Osteocyte (in vitro differentiated cells): ENCODE measurements at regions not wholly inside any gene's neighbourhood (a gene's known extent, or its start where the extent isn't known, plus 50 kb on each side); places are given as distances from the start of the nearest gene placed in this dataset.

Experiments used
- DNase-seq: peaks from one replicate; pipeline ENCODE4 v3.0.0; 2021; ENCODE audit warnings: mixed read lengths; ENCODE audit not compliant: unreplicated experiment; ENCODE audit errors: extremely low spot score
- H3K27ac Mint-ChIP-seq: one replicate; pipeline ENCODE4 v1.8.0; 2021; ENCODE audit warnings: mild to moderate bottlenecking, mixed read lengths; ENCODE audit not compliant: unreplicated experiment
- H3K27me3 Mint-ChIP-seq: one replicate; pipeline ENCODE4 v1.8.0; 2021; ENCODE audit warnings: mixed read lengths; ENCODE audit not compliant: unreplicated experiment
- H3K36me3 Mint-ChIP-seq: one replicate; pipeline ENCODE4 v1.8.0; 2021; ENCODE audit warnings: mixed read lengths; ENCODE audit not compliant: unreplicated experiment
- H3K4me1 Mint-ChIP-seq: one replicate; pipeline ENCODE4 v1.8.0; 2021; ENCODE audit warnings: mixed read lengths; ENCODE audit not compliant: unreplicated experiment
- H3K4me3 Mint-ChIP-seq: one replicate; pipeline ENCODE4 v1.8.0; 2021; ENCODE audit warnings: mild to moderate bottlenecking, moderate library complexity, mixed read lengths; ENCODE audit not compliant: unreplicated experiment
- H3K9me3 Mint-ChIP-seq: one replicate; pipeline ENCODE4 v1.8.0; 2021; ENCODE audit warnings: mixed read lengths; ENCODE audit not compliant: unreplicated experiment
- CTCF ChIP-seq: fragments of 200-600 bp; sonication (generic); IDR thresholded peaks from 2 replicates; pipeline ENCODE4 v1.5.0; 2021; ENCODE audit warnings: antibody characterized with exemption, mild to moderate bottlenecking, moderate library complexity

GRCh38 chr12:63010698-63011097 is 75.7 kb upstream of the PPM1H start:
- peaks cover 4% of the 10 kb centered on the region for H3K36me3 Mint-ChIP-seq
- TF ChIP-seq CTCF, result no peak

DNA sequence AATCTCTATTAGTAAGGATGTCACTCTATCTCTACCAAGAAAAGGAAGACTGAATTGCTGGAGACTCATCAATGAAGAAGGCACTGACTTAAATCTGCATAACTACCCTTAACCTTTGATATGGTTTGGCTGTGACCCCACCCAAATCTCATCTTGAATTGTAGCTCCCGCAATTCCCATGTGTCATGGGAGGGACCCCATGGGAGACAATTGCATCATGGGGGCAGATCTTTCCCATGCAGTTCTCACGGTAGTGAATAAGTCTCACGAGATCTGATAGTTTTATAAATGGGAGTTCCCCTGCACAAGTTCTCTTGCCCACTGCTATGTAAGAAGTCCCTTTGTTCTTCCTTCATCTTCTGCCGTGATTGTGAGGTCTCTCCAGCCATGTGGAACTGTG is 73.4 kb upstream of the PPM1H start:
- Mint-ChIP-seq H3K9me3 (peaks cover 5% of the 10 kb centered on the region), H3K27me3 (no peaks in the 10 kb centered on the region), H3K4me1 (peaks cover 44% of the 10 kb centered on the region), H3K4me3 (no peak overlapping the region), H3K36me3 (peaks cover 2% of the 10 kb centered on the region), H3K27ac (peak overlapping the region; percentile 63)
- DNase-seq, result no peak
- no peak for TF ChIP-seq CTCF

More at GRCh38 chr12:63010698-63011097, 75.7 kb upstream of the PPM1H start:
- Mint-ChIP-seq H3K4me1 (peaks cover 44% of the 10 kb centered on the region), H3K27ac (no peak overlapping the region), H3K4me3 (no peak overlapping the region), H3K27me3 (no peaks in the 10 kb centered on the region), H3K9me3 (peaks cover 5% of the 10 kb centered on the region)
- no peak for DNase-seq

GRCh38 chr12:63007726-63008125 is 72.8 kb upstream of the PPM1H start:
- TF ChIP-seq CTCF, result no peak
- H3K4me1 Mint-ChIP-seq, result peaks cover 44% of the 10 kb centered on the region
- H3K4me3 Mint-ChIP-seq, result no peak overlapping the region
- no peaks in the 10 kb centered on the region for H3K27me3 Mint-ChIP-seq
- peak overlapping the region; percentile 63 for H3K27ac Mint-ChIP-seq
- H3K9me3 Mint-ChIP-seq, result peaks cover 5% of the 10 kb centered on the region
- H3K36me3 Mint-ChIP-seq, result peaks cover 2% of the 10 kb centered on the region
- no peak for DNase-seq

DNA sequence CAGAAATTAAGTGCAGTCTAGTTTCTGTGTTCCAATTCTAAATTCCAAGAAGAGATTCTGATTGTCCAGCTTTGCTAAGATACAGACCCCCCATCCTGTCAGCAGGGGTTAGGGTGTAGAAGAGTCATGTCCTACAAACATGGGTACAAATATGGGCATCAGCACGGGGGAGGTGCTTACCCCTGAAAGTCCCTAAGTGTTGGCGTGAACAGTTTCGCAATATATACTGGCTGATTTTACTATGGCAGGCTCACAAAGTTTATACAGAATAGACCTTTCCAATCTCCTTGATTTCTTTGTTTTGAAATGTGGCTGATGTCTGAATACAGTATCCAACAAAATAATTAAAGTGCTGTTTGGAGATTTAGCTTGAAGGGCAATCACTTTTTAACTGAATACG is 71.6 kb upstream of the PPM1H start:
- Mint-ChIP-seq H3K4me1 (peaks cover 44% of the 10 kb centered on the region), H3K36me3 (peaks cover 2% of the 10 kb centered on the region), H3K27ac (no peak overlapping the region), H3K27me3 (no peaks in the 10 kb centered on the region), H3K4me3 (no peak overlapping the region), H3K9me3 (peaks cover 5% of the 10 kb centered on the region)
- DNase-seq, result no peak
- TF ChIP-seq CTCF, result no peak

DNA sequence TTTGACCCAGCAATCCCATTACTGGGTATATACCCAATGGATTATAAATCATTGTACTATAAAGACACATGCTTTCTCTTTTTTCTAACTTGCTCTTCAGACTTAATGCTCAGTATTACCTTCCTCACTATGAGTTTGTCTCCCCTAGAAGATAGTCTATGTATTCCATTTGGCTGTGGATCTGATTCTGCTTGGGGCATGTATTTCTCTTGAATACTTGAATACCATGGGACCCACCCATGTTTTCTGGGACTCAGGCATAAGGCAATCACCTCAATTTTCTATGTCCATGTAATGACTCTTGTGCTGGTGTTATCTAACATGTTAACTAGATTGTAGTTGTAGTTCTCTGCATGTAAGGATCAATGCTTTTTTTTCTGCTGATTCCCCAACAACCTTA is 70.4 kb upstream of the PPM1H start:
- Mint-ChIP-seq H3K27ac (no peak overlapping the region), H3K36me3 (no peaks in the 10 kb centered on the region), H3K9me3 (peaks cover under 1% of the 10 kb centered on the region), H3K27me3 (no peaks in the 10 kb centered on the region), H3K4me3 (no peak overlapping the region), H3K4me1 (peaks cover 40% of the 10 kb centered on the region)
- DNase-seq, result no peak
- no peak for TF ChIP-seq CTCF
